Mesenchymal stem cell (in vitro differentiated cells and primary cell): ENCODE measurements at regions not wholly inside any gene's neighbourhood (a gene's known extent, or its start where the extent isn't known, plus 50 kb on each side); places are given as distances from the start of the nearest gene placed in this dataset.

Experiments used
- DNase-seq: peaks from one replicate; pipeline ENCODE4 v3.0.0-alpha.2; 2013
- H2AFZ ChIP-seq: one replicate; pipeline ENCODE4 v1.6.1; 2013; ENCODE audit warnings: low read depth, mild to moderate bottlenecking, control low read depth, inconsistent platforms, low read length, moderate library complexity
- H2AK5ac ChIP-seq: 2 replicates; pipeline ENCODE4 v1.6.1; 2013; ENCODE audit warnings: low read length, moderate library complexity, mild to moderate bottlenecking, inconsistent platforms; ENCODE audit not compliant: severe bottlenecking
- H2BK120ac ChIP-seq: one replicate; pipeline ENCODE4 v1.6.1; 2013; ENCODE audit warnings: low read depth, mild to moderate bottlenecking, inconsistent platforms, low read length, moderate library complexity
- H2BK12ac ChIP-seq, 2 experiments: one replicate each; pipeline ENCODE4 v1.6.1; 2013; ENCODE audit warnings: inconsistent platforms in 2 of 2, low read length in 2 of 2, mild to moderate bottlenecking in 2 of 2, moderate library complexity in 2 of 2, control low read depth in 1 of 2
- H2BK15ac ChIP-seq: one replicate; pipeline ENCODE4 v1.6.1; 2013; ENCODE audit warnings: mild to moderate bottlenecking, low read depth, inconsistent platforms; ENCODE audit not compliant: poor library complexity, severe bottlenecking
- H2BK5ac ChIP-seq: 2 replicates; pipeline ENCODE4 v1.6.1; 2013; ENCODE audit warnings: low read depth, mild to moderate bottlenecking, low read length, control low read depth, inconsistent platforms; ENCODE audit not compliant: poor library complexity, severe bottlenecking
- H3K14ac ChIP-seq, 2 experiments: one replicate each; pipeline ENCODE4 v1.6.1; 2013; ENCODE audit warnings: inconsistent platforms in 2 of 2, low read length in 2 of 2, control low read depth in 1 of 2, mild to moderate bottlenecking in 1 of 2, moderate library complexity in 1 of 2
- H3K18ac ChIP-seq, 2 experiments: one replicate each; pipeline ENCODE4 v1.6.1; 2013; ENCODE audit warnings: inconsistent platforms in 2 of 2, low read length in 2 of 2, control low read depth in 1 of 2, low read depth in 1 of 2, mild to moderate bottlenecking in 1 of 2
- H3K23ac ChIP-seq, 2 experiments: one replicate each; pipeline ENCODE4 v1.6.1; 2013; ENCODE audit warnings: inconsistent platforms in 2 of 2, low read length in 2 of 2, mild to moderate bottlenecking in 2 of 2, moderate library complexity in 2 of 2, control low read depth in 1 of 2
- H3K27ac ChIP-seq: 2 replicates; pipeline ENCODE4 v1.5.1; 2013; ENCODE audit warnings: mild to moderate bottlenecking, moderate library complexity, low read length, control low read depth, inconsistent platforms; ENCODE audit not compliant: poor library complexity, severe bottlenecking
- H3K27me3 ChIP-seq, 2 experiments: 2 replicates each; pipeline versions ENCODE4 v1.6.1 to v1.7.0; 2013; ENCODE audit warnings: low read length in 2 of 2, mild to moderate bottlenecking in 2 of 2, moderate library complexity in 2 of 2, control low read depth in 1 of 2, inconsistent platforms in 1 of 2; ENCODE audit not compliant: control insufficient read depth in 1 of 2, insufficient read depth in 1 of 2
- H3K36me3 ChIP-seq, 2 experiments: 2 replicates each; pipeline versions ENCODE4 v1.6.1 to v1.7.0; 2013; ENCODE audit warnings: low read length in 2 of 2, control low read depth in 1 of 2, inconsistent platforms in 1 of 2, low read depth in 1 of 2, mild to moderate bottlenecking in 1 of 2; ENCODE audit not compliant: insufficient read depth in 2 of 2, control insufficient read depth in 1 of 2
- H3K4ac ChIP-seq, 2 experiments: one replicate each; pipeline ENCODE4 v1.6.1; 2013; ENCODE audit warnings: inconsistent platforms in 2 of 2, low read length in 2 of 2, mild to moderate bottlenecking in 2 of 2, moderate library complexity in 2 of 2, control low read depth in 1 of 2, low read depth in 1 of 2
- H3K4me1 ChIP-seq: 2 replicates; pipeline ENCODE4 v1.6.1; 2013; ENCODE audit warnings: low read depth, low read length, control low read depth; ENCODE audit not compliant: control insufficient read depth, insufficient read depth
- H3K4me2 ChIP-seq: 2 replicates; pipeline ENCODE4 v1.6.1; 2013; ENCODE audit warnings: low read length, mild to moderate bottlenecking, inconsistent platforms; ENCODE audit not compliant: poor library complexity, severe bottlenecking
- H3K4me3 ChIP-seq, 2 experiments: 2 replicates each; pipeline versions ENCODE4 v1.5.1 to v1.7.0; 2013; ENCODE audit warnings: low read length in 2 of 2, mild to moderate bottlenecking in 2 of 2, control low read depth in 1 of 2, low read depth in 1 of 2; ENCODE audit not compliant: insufficient read depth in 1 of 2
- H3K79me1 ChIP-seq: replicated peaks from 2 replicates; pipeline ENCODE4 v1.6.1; 2013; ENCODE audit warnings: mild to moderate bottlenecking, control low read depth, low read length, inconsistent platforms; ENCODE audit not compliant: poor library complexity, severe bottlenecking
- H3K9ac ChIP-seq: 2 replicates; pipeline ENCODE4 v1.7.0; 2013; ENCODE audit warnings: mild to moderate bottlenecking, low read length, moderate library complexity
- H3K9me3 ChIP-seq: 2 replicates; pipeline ENCODE4 v1.7.0; 2013; ENCODE audit warnings: mild to moderate bottlenecking, low read length; ENCODE audit not compliant: control insufficient read depth
- H4K8ac ChIP-seq: one replicate; pipeline ENCODE4 v1.6.1; 2013; ENCODE audit warnings: inconsistent platforms, mild to moderate bottlenecking, low read length, moderate library complexity
- H4K91ac ChIP-seq: one replicate; pipeline ENCODE4 v1.6.1; 2013; ENCODE audit warnings: mild to moderate bottlenecking, low read length, inconsistent platforms
- WGBS: methylation state at CpG from one replicate; pipeline ENCODE4 v1.1.7; 2013; ENCODE audit warnings: mixed read lengths; 5-methylcytosine and 5-hydroxymethylcytosine counted together

DNA sequence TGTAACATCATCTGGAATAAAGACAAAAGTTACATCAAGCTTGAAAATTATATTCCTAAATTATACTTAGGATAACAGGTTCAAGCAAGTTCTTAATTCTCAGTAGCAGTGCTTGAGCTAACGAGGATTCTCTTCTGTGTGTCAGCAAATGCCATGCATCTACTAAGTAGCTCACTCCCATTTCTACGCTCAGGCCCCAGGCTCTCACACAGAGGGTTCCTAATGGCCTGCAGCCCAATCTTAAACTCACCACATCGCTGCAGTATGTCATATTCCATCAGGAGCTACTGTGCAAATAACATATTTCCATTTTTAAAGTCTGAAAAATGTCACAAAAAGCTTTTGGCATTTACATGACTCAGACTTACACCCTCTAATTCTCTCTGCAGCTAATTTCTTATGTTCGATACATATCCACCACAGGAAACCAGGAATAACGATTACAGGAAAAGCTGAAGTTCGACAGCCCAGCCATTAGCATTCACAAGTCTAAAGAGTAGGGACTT, 474.8 kb downstream of the EFNA5 start:
- H3K79me1 ChIP-seq, result no peaks in the 10 kb centered on the region
- no peak overlapping the region for H2BK120ac ChIP-seq
- H4K8ac ChIP-seq, result no peak overlapping the region
- H3K14ac ChIP-seq, result no peak overlapping the region
- H3K4me2 ChIP-seq, result no peak overlapping the region
- WGBS, result 93% methylated on average over 6 of the region's 6 CpGs
- H3K27me3 ChIP-seq, result no peaks in the 10 kb centered on the region
- no peak overlapping the region for H4K91ac ChIP-seq
- no peaks in the 10 kb centered on the region for H3K36me3 ChIP-seq
- H2AFZ ChIP-seq, result no peak overlapping the region
- H2BK12ac ChIP-seq, result no peak overlapping the region
- no peak overlapping the region for H3K23ac ChIP-seq
- no peaks in the 10 kb centered on the region for H3K9me3 ChIP-seq
- no peak overlapping the region for H3K27ac ChIP-seq
- no peak overlapping the region for H3K9ac ChIP-seq
- no peak for DNase-seq
- no peak overlapping the region for H3K4me3 ChIP-seq
- no peak overlapping the region for H2AK5ac ChIP-seq
- H2BK15ac ChIP-seq, result no peak overlapping the region
- H3K4ac ChIP-seq, result no peak overlapping the region
- H3K4me1 ChIP-seq, result no peaks in the 10 kb centered on the region
- H2BK5ac ChIP-seq, result no peak overlapping the region
- H3K18ac ChIP-seq, result no peak overlapping the region

DNA sequence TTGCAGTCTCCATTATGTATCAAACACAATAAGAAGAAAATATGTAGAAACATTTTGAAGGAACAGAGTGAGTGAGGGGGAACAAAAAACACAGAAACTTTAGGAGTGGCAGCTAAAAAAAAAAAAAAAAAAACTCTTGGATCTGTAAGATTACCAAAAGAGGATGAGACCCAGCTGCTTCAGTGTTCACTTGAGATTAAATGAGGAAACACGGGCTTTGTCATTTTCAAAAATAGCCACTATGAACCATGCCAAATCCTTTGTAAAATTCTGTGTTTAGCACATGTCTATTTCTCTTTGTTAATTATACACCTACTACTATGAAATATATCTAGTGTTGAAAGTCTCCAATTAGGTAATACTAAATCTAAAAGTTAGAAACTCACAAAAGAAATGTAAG, 485.9 kb downstream of the EFNA5 start:
- Histone ChIP-seq H3K23ac (no peak overlapping the region), H3K79me1 (no peaks in the 10 kb centered on the region), H3K27me3 (no peaks in the 10 kb centered on the region), H2BK12ac (no peak overlapping the region), H2BK120ac (no peak overlapping the region), H3K4me1 (no peaks in the 10 kb centered on the region), H3K9ac (no peak overlapping the region), H3K9me3 (peaks cover under 1% of the 10 kb centered on the region), H2AK5ac (no peak overlapping the region), H3K36me3 (no peaks in the 10 kb centered on the region), H3K4me3 (no peak overlapping the region), H3K4me2 (no peak overlapping the region), H2BK5ac (no peak overlapping the region), H3K14ac (no peak overlapping the region), H3K27ac (no peak overlapping the region), H4K8ac (no peak overlapping the region), H4K91ac (no peak overlapping the region), H3K4ac (no peak overlapping the region), H2AFZ (no peak overlapping the region), H3K18ac (no peak overlapping the region), H2BK15ac (no peak overlapping the region)
- WGBS, result no CpG with 5 or more reads among the region's 1 CpG
- DNase-seq, result no peak

DNA sequence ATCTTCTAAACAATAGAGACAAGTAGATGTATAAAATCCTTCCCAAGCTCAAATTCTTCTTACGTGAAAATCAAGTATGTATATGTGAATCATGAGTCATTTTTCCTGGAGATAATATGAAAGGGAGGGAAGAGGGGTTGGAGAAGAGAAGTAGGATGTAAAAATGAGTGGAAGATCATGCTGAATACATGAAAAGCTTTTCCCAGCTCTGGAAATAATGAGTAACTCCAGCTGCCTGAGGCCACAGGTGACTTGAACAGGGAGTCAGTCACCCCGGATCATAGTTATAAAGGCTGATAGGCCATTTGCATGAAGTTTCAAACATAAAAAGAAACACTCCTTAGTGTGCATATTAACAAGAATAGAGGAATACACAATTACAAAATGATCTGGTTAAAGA, 486.7 kb downstream of the EFNA5 start:
- WGBS, result 67% methylated on average over 1 of the region's 2 CpGs
- no peak overlapping the region for H4K8ac ChIP-seq
- H3K9me3 ChIP-seq, result peaks cover 3% of the 10 kb centered on the region
- no peak overlapping the region for H2BK12ac ChIP-seq
- no peak overlapping the region for H2BK5ac ChIP-seq
- no peaks in the 10 kb centered on the region for H3K27me3 ChIP-seq
- no peaks in the 10 kb centered on the region for H3K36me3 ChIP-seq
- H3K14ac ChIP-seq, result no peak overlapping the region
- no peak overlapping the region for H4K91ac ChIP-seq
- H3K27ac ChIP-seq, result no peak overlapping the region
- H3K23ac ChIP-seq, result no peak overlapping the region
- H3K4ac ChIP-seq, result no peak overlapping the region
- no peaks in the 10 kb centered on the region for H3K79me1 ChIP-seq
- H2BK15ac ChIP-seq, result no peak overlapping the region
- no peak overlapping the region for H3K4me3 ChIP-seq
- no peaks in the 10 kb centered on the region for H3K4me1 ChIP-seq
- no peak overlapping the region for H2BK120ac ChIP-seq
- no peak overlapping the region for H2AK5ac ChIP-seq
- H2AFZ ChIP-seq, result no peak overlapping the region
- no peak overlapping the region for H3K9ac ChIP-seq
- DNase-seq, result no peak
- H3K4me2 ChIP-seq, result no peak overlapping the region
- no peak overlapping the region for H3K18ac ChIP-seq

DNA sequence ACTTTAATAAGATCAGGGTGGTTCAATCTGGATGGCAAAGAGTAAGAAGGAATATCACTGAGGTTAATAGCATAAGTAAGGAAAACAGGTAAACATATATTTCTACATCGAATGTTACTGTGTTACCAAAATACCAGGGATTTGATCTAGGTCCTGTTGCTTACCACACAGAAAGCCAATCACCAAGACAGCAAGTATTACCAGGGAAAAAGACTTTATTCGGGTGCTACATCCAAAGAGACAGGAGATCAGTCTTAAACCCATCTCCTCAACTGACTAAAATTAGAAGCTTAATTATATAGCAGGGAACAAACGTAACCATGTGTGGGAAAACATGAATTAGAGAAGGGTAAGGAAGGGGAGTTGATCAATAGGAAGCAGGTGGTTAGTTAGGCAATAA, 500.1 kb downstream of the EFNA5 start:
- no peak overlapping the region for H3K14ac ChIP-seq
- H2BK12ac ChIP-seq, result no peak overlapping the region
- no peaks in the 10 kb centered on the region for H3K27me3 ChIP-seq
- no peak overlapping the region for H3K27ac ChIP-seq
- H2BK15ac ChIP-seq, result no peak overlapping the region
- no peak overlapping the region for H2BK120ac ChIP-seq
- H3K18ac ChIP-seq, result no peak overlapping the region
- no peak for DNase-seq
- 73% methylated on average over 2 of the region's 3 CpGs for WGBS
- H4K8ac ChIP-seq, result no peak overlapping the region
- no peak overlapping the region for H2AFZ ChIP-seq
- no peak overlapping the region for H2BK5ac ChIP-seq
- H3K4me3 ChIP-seq, result no peak overlapping the region
- H3K36me3 ChIP-seq, result no peaks in the 10 kb centered on the region
- no peaks in the 10 kb centered on the region for H3K4me1 ChIP-seq
- peaks cover 26% of the 10 kb centered on the region for H3K9me3 ChIP-seq
- H3K4me2 ChIP-seq, result no peak overlapping the region
- no peak overlapping the region for H3K9ac ChIP-seq
- H3K79me1 ChIP-seq, result no peaks in the 10 kb centered on the region
- H3K4ac ChIP-seq, result no peak overlapping the region
- no peak overlapping the region for H2AK5ac ChIP-seq
- H3K23ac ChIP-seq, result no peak overlapping the region
- H4K91ac ChIP-seq, result no peak overlapping the region
